ENCODE measurements at regions not wholly inside any gene's neighbourhood (a gene's known extent, or its start where the extent isn't known, plus 50 kb on each side); places are given as distances from the start of the nearest gene placed in this dataset.
"Not testable (repeated sequence)": the region's sequence is repeated elsewhere in the genome, so short reads cannot be mapped to it uniquely, and the experiment has no call there.

DNA sequence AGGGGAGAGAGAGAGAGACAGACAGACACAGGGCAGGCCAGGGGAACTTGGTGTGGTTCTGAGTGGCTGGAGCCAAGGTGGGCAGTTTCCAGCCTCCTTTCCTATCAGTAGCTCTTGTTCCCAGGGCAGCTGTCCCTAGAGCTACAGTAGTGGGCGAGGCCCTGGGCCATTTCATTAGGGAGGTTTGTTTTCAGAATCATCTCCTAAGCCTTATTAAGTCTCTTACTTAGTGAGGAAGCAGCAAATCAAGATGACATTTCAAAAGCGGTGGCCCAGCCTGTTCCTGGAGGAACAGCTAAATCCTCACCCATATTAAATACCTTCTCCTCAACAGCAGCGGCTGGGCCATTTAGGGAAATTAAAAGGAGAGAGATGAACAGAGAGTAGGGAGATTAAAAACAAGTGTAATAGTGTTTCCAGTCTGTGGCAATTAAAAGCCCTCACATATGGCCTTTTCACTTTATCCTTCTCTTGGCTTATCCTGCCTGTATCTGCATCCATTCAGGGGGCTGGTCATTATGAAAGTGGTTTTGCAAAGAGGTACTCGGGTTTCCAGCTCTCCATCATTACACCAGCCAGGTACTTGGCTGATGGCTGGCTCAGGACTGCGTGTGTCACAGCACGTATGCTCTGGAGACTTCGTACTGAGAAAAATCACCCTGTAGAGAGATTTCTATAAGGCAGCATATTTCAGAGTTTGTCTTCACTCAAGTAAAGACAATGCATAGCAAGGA, 91.9 kb upstream of the PRR23C start:
- WGBS, 2 donors (ENCODE audit: extremely low coverage in 2 of 2, insufficient read length in 2 of 2, insufficient replicate concordance in 1 of 2) = no CpG with 5 or more reads among the region's 7 CpGs

DNA sequence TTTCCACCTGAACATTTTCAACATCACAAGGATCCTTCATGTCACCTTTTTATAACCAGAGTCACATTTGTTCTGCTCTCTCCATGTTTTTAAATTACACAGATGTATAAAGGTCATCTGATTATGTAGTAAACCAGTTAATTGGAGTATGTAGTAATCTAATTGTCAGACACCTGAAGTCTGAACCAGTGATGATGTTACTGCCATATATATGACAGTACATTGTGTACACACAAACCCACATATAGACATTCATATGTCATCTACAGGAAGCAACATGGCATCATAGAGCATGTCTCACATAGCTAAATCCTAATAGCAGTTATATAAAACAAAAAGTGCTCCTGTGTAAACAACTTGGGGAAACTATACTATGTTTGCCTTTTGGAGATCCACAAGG, 95.9 kb upstream of the PRR23C start:
- no peak for DNase-seq (ENCODE audit: low spot score)
- Histone ChIP-seq H2AK5ac (ENCODE audit: low read depth, low read length) (no peak overlapping the region), H2AFZ (ENCODE audit: low read length) (no peak overlapping the region), H3K9ac (ENCODE audit: low read depth, low read length, poor library complexity) (no peak overlapping the region), H2BK12ac (ENCODE audit: low read length) (no peak overlapping the region), H3K27me3 (ENCODE audit: control insufficient read depth in 3 of 3, insufficient read depth in 3 of 3, low read depth in 1 of 3, low read length in 3 of 3) (no peaks in the 10 kb centered on the region), H3K4me1 (ENCODE audit: control insufficient read depth in 2 of 2, insufficient read depth in 1 of 2, low read depth in 1 of 2, low read length in 2 of 2) (no peaks in the 10 kb centered on the region), H3K4ac (ENCODE audit: low read length) (no peak overlapping the region), H3K4me3 (ENCODE audit: low read length in 2 of 2) (no peak overlapping the region), H2BK15ac (ENCODE audit: low read length) (no peak overlapping the region), H3K4me2 (ENCODE audit: insufficient read depth, low read length, poor library complexity, severe bottlenecking) (no peak overlapping the region), H2BK120ac (ENCODE audit: low read depth, low read length) (no peak overlapping the region), H3K36me3 (replicated peaks in 1 of 2; ENCODE audit: control insufficient read depth in 2 of 2, insufficient read depth in 2 of 2, low read length in 2 of 2) (no peaks in the 10 kb centered on the region), H3K27ac (replicated peaks; ENCODE audit: low read length) (no peak overlapping the region), H4K91ac (ENCODE audit: low read depth, low read length, poor library complexity) (no peak overlapping the region), H3K18ac (ENCODE audit: low read length) (no peak overlapping the region), H2BK5ac (ENCODE audit: low read length) (no peak overlapping the region), H3K23ac (ENCODE audit: low read depth, low read length, poor library complexity) (no peak overlapping the region), H3K14ac (ENCODE audit: low read length) (no peak overlapping the region), H4K8ac (ENCODE audit: low read depth, low read length) (no peak overlapping the region), H3K79me1 (ENCODE audit: low read depth, low read length) (no peaks in the 10 kb centered on the region), H3K9me3 (replicated peaks in 1 of 2; ENCODE audit: control insufficient read depth in 2 of 2, insufficient read depth in 1 of 2, low read depth in 1 of 2, low read length in 2 of 2) (no peaks in the 10 kb centered on the region)

More for the DNA sequence above, 91.9 kb upstream of the PRR23C start:
- Histone ChIP-seq H3K4me1 (ENCODE audit: control insufficient read depth in 2 of 2, insufficient read depth in 1 of 2, low read depth in 1 of 2, low read length in 2 of 2) (no peaks in the 10 kb centered on the region), H2AFZ (ENCODE audit: low read length) (no peak overlapping the region), H2BK5ac (ENCODE audit: low read length) (no peak overlapping the region), H2BK12ac (ENCODE audit: low read length) (no peak overlapping the region), H3K4me3 (ENCODE audit: low read length in 2 of 2) (no peak overlapping the region), H4K91ac (ENCODE audit: low read depth, low read length, poor library complexity) (no peak overlapping the region), H3K27ac (replicated peaks; ENCODE audit: low read length) (no peak overlapping the region), H3K9ac (ENCODE audit: low read depth, low read length, poor library complexity) (no peak overlapping the region), H4K8ac (ENCODE audit: low read depth, low read length) (no peak overlapping the region), H2BK15ac (ENCODE audit: low read length) (no peak overlapping the region), H3K9me3 (replicated peaks in 1 of 2; ENCODE audit: control insufficient read depth in 2 of 2, insufficient read depth in 1 of 2, low read depth in 1 of 2, low read length in 2 of 2) (no peaks in the 10 kb centered on the region), H3K23ac (ENCODE audit: low read depth, low read length, poor library complexity) (no peak overlapping the region), H2BK120ac (ENCODE audit: low read depth, low read length) (no peak overlapping the region), H2AK5ac (ENCODE audit: low read depth, low read length) (no peak overlapping the region), H3K18ac (ENCODE audit: low read length) (no peak overlapping the region), H3K27me3 (ENCODE audit: control insufficient read depth in 3 of 3, insufficient read depth in 3 of 3, low read depth in 1 of 3, low read length in 3 of 3) (no peaks in the 10 kb centered on the region), H3K4me2 (ENCODE audit: insufficient read depth, low read length, poor library complexity, severe bottlenecking) (no peak overlapping the region), H3K4ac (ENCODE audit: low read length) (no peak overlapping the region), H3K36me3 (replicated peaks in 1 of 2; ENCODE audit: control insufficient read depth in 2 of 2, insufficient read depth in 2 of 2, low read length in 2 of 2) (no peaks in the 10 kb centered on the region), H3K14ac (ENCODE audit: low read length) (no peak overlapping the region), H3K79me1 (ENCODE audit: low read depth, low read length) (no peaks in the 10 kb centered on the region)
- no peak for DNase-seq (ENCODE audit: low spot score)

DNA sequence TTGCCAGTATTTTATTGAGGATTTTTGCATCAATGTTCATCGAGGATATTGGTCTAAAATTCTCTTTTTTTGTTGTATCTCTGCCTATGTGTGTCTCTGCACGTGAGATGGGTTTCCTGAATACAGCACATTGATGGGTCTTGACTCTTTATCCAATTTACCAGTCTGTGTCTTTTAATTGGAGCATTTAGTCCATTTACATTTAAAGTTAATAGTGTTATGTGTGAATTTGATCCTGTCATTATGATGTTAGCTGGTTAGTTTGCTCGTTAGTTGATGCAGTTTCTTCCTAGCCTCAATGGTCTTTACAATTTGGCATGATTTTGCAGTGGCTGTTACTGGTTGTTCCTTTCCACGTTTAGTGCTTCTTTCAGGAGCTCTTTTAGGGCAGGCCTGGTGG, 101.3 kb upstream of the PRR23C start:
- H3K4me1 ChIP-seq (ENCODE audit: control insufficient read depth in 2 of 2, insufficient read depth in 1 of 2, low read depth in 1 of 2, low read length in 2 of 2); H3K14ac ChIP-seq (ENCODE audit: low read length); H2AK5ac ChIP-seq (ENCODE audit: low read depth, low read length); H3K4ac ChIP-seq (ENCODE audit: low read length); H4K91ac ChIP-seq (ENCODE audit: low read depth, low read length, poor library complexity); H3K23ac ChIP-seq (ENCODE audit: low read depth, low read length, poor library complexity); H3K4me3 ChIP-seq (ENCODE audit: low read length in 2 of 2); H3K4me2 ChIP-seq (ENCODE audit: insufficient read depth, low read length, poor library complexity, severe bottlenecking); H2AFZ ChIP-seq (ENCODE audit: low read length); H3K79me1 ChIP-seq (ENCODE audit: low read depth, low read length); H3K18ac ChIP-seq (ENCODE audit: low read length); H3K9ac ChIP-seq (ENCODE audit: low read depth, low read length, poor library complexity); H3K27me3 ChIP-seq (ENCODE audit: control insufficient read depth in 3 of 3, insufficient read depth in 3 of 3, low read depth in 1 of 3, low read length in 3 of 3); H2BK5ac ChIP-seq (ENCODE audit: low read length); H3K36me3 ChIP-seq (replicated peaks in 1 of 2; ENCODE audit: control insufficient read depth in 2 of 2, insufficient read depth in 2 of 2, low read length in 2 of 2); H3K27ac ChIP-seq (replicated peaks; ENCODE audit: low read length); H4K8ac ChIP-seq (ENCODE audit: low read depth, low read length); H2BK15ac ChIP-seq (ENCODE audit: low read length); H2BK120ac ChIP-seq (ENCODE audit: low read depth, low read length); DNase-seq (ENCODE audit: low spot score); H3K9me3 ChIP-seq (replicated peaks in 1 of 2; ENCODE audit: control insufficient read depth in 2 of 2, insufficient read depth in 1 of 2, low read depth in 1 of 2, low read length in 2 of 2); H2BK12ac ChIP-seq (ENCODE audit: low read length): not testable (repeated sequence)
- WGBS, 2 donors (ENCODE audit: extremely low coverage in 2 of 2, insufficient read length in 2 of 2, insufficient replicate concordance in 1 of 2) = no CpG with 5 or more reads among the region's 4 CpGs

DNA sequence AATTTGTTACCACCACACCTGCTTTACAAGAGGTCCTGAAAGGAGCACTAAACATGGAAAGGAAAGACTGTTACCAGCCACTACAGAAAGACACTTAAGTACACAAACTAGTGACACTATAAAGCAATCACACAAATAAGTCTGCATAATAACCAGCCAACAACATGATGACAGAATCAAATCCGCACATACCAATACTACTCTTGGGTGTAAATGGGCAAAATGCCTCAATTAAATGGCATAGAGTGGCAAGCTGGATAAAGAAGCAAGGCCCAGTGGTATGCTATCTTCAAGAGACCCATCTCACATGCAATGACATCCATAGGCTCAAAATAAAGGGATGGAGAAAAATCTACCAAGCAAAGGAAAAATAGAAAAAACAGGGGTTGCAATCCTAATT, 106.8 kb upstream of the PRR23C start:
- Histone ChIP-seq H2BK12ac (ENCODE audit: low read length) (no peak overlapping the region), H3K9ac (ENCODE audit: low read depth, low read length, poor library complexity) (no peak overlapping the region), H3K23ac (ENCODE audit: low read depth, low read length, poor library complexity) (no peak overlapping the region), H3K27me3 (ENCODE audit: control insufficient read depth in 3 of 3, insufficient read depth in 3 of 3, low read depth in 1 of 3, low read length in 3 of 3) (no peaks in the 10 kb centered on the region), H2BK5ac (ENCODE audit: low read length) (no peak overlapping the region), H3K27ac (replicated peaks; ENCODE audit: low read length) (no peak overlapping the region), H3K9me3 (replicated peaks in 1 of 2; ENCODE audit: control insufficient read depth in 2 of 2, insufficient read depth in 1 of 2, low read depth in 1 of 2, low read length in 2 of 2) (no peaks in the 10 kb centered on the region), H2BK15ac (ENCODE audit: low read length) (no peak overlapping the region), H3K4me1 (ENCODE audit: control insufficient read depth in 2 of 2, insufficient read depth in 1 of 2, low read depth in 1 of 2, low read length in 2 of 2) (no peaks in the 10 kb centered on the region), H3K14ac (ENCODE audit: low read length) (no peak overlapping the region), H4K8ac (ENCODE audit: low read depth, low read length) (no peak overlapping the region), H3K4me3 (ENCODE audit: low read length in 2 of 2) (no peak overlapping the region), H3K18ac (ENCODE audit: low read length) (no peak overlapping the region), H2AFZ (ENCODE audit: low read length) (no peak overlapping the region), H3K79me1 (ENCODE audit: low read depth, low read length) (no peaks in the 10 kb centered on the region), H3K36me3 (replicated peaks in 1 of 2; ENCODE audit: control insufficient read depth in 2 of 2, insufficient read depth in 2 of 2, low read length in 2 of 2) (no peaks in the 10 kb centered on the region), H2AK5ac (ENCODE audit: low read depth, low read length) (no peak overlapping the region), H2BK120ac (ENCODE audit: low read depth, low read length) (no peak overlapping the region), H3K4ac (ENCODE audit: low read length) (no peak overlapping the region), H3K4me2 (ENCODE audit: insufficient read depth, low read length, poor library complexity, severe bottlenecking) (no peak overlapping the region), H4K91ac (ENCODE audit: low read depth, low read length, poor library complexity) (no peak overlapping the region)
- DNase-seq (ENCODE audit: low spot score) = no peak
- WGBS, 2 donors (ENCODE audit: extremely low coverage in 2 of 2, insufficient read length in 2 of 2, insufficient replicate concordance in 1 of 2) = no CpG with 5 or more reads among the region's 1 CpG

Measured in neuronal stem cell (in vitro differentiated cells).